K562 (cell line): ENCODE measurements at regions not wholly inside any gene's neighbourhood (a gene's known extent, or its start where the extent isn't known, plus 50 kb on each side); places are given as distances from the start of the nearest gene placed in this dataset.

Source experiments
- EZH2 ChIP-seq: IDR thresholded peaks from 2 replicates; pipeline ENCODE4 v1.6.1; 2012; ENCODE audit warnings: low read depth, mild to moderate bottlenecking, inconsistent platforms, low read length, borderline replicate concordance
- FOXJ2 ChIP-seq: fragments of 200-800 bp; sonication (Bioruptor generic); IDR thresholded peaks from 2 replicates; pipeline ENCODE4 v1.6.1; 2016; ENCODE audit warnings: missing genetic modification characterization, missing compliant biosample characterization
- MEF2A ChIP-seq: IDR thresholded peaks from 2 replicates; pipeline ENCODE4 v1.6.1; 2011; ENCODE audit warnings: low read depth, mild to moderate bottlenecking, low read length, moderate library complexity; ENCODE audit not compliant: control insufficient read depth
- MYC ChIP-seq, 2 experiments: fragments of 250-450 bp in 1 of 2; sonication (Bioruptor Pico) in 1 of 2; IDR thresholded peaks; 2 replicates each; pipeline versions ENCODE4 v1.5.1 to v1.6.1; 2012 to 2021; ENCODE audit warnings: low read depth in 2 of 2, borderline replicate concordance in 1 of 2, improper control_type of control experiment in 1 of 2, low read length in 1 of 2, mild to moderate bottlenecking in 1 of 2, moderate library complexity in 1 of 2
- NR2C2 ChIP-seq, 2 experiments: fragments of 200-800 bp in 1 of 2; sonication (Bioruptor generic) in 1 of 2; sonication (generic) in 1 of 2; formaldehyde crosslinking in 1 of 2; IDR thresholded peaks; 2 replicates each; pipeline versions ENCODE4 v1.6.1 to v1.8.0; 2016 to 2022; ENCODE audit warnings: mild to moderate bottlenecking in 1 of 2, missing compliant biosample characterization in 1 of 2, missing genetic modification characterization in 1 of 2, missing genetic modification reagents in 1 of 2
- NR2F6 ChIP-seq: fragments of 450-650 bp; formaldehyde crosslinking; IDR thresholded peaks from 2 replicates; pipeline ENCODE4 v1.4.0; 2020; ENCODE audit warnings: mild to moderate bottlenecking
- NRF1 ChIP-seq, 2 experiments: fragments of 450-650 bp; IDR thresholded peaks in 1 of 2; conservative IDR thresholded peaks in 1 of 2; 2 replicates each; pipeline ENCODE4 v1.6.1; 2014; ENCODE audit warnings: mild to moderate bottlenecking in 2 of 2
- POLR2A ChIP-seq: fragments of 450-650 bp; conservative IDR thresholded peaks from 2 replicates; pipeline ENCODE4 v1.6.1; 2016
- ZBTB7A ChIP-seq: IDR thresholded peaks from 2 replicates; pipeline ENCODE4 v1.6.1; 2011; ENCODE audit warnings: low read depth, mild to moderate bottlenecking, low read length, moderate library complexity, borderline replicate concordance; ENCODE audit not compliant: control insufficient read depth
- ZNF217 ChIP-seq: sonication (generic); formaldehyde crosslinking; IDR thresholded peaks from 2 replicates; pipeline ENCODE4 v1.8.0; 2022; ENCODE audit warnings: mild to moderate bottlenecking, missing genetic modification reagents
- TF ChIP-seq, protein P1 (sequence below), 3 experiments: IDR thresholded peaks in 2 of 3; conservative IDR thresholded peaks in 1 of 3; 2 replicates each; pipeline ENCODE4 v1.5.1; 2011 to 2012; ENCODE audit warnings: low read length in 3 of 3, mild to moderate bottlenecking in 3 of 3, control low read depth in 2 of 3, improper control_type of control experiment in 1 of 3, inconsistent platforms in 1 of 3, low read depth in 1 of 3, mixed read lengths in 1 of 3, moderate library complexity in 1 of 3; ENCODE audit not compliant: insufficient read depth in 2 of 3
- TF ChIP-seq, protein P2 (sequence below): fragments of 450-650 bp; IDR thresholded peaks from 2 replicates; pipeline ENCODE4 v1.6.1; 2018; ENCODE audit not compliant: partially characterized antibody

DNA sequence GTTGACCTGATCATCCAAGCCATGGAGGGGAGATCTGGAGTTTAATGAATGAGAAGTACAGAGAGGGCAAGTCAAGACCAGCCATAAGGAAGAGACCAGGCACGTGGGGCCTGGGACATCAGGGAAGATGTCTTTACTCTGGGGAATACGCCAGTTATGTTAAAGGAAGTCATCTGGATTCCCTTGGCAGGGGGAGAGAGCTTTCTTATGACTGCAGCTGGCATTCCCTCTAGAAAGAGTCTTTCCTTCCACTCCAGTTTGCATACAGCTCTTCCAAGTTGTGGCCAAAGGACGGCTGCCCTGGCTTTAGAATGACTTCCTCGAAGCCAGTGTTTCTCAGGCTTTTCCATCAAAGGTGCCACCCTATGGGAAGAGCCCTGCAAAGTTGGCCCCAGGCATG lies 93.6 kb upstream of the AGBL1 start:
- TF ChIP-seq EZH2 (no peak), FOXJ2 (no peak), ZBTB7A (no peak), NR2F6 (CRISPR knock-in tag) (no peak), ZNF217 (no peak), NR2C2 (CRISPR knock-in tag; IDR thresholded peaks at IDR 0.05) (no peak), NR2C2 (tag; IDR thresholded peaks at IDR 0.05) (no peak), MEF2A (no peak), NRF1 (conservative IDR thresholded peaks at IDR 0.05 in 1 of 2, IDR thresholded peaks at IDR 0.05 in 1 of 2) (no peak), MYC (IDR thresholded peaks at IDR 0.05; ENCODE audit: low read depth, low read length) (no peak), MYC (CRISPR knock-in tag; IDR thresholded peaks at IDR 0.05; ENCODE audit: borderline replicate concordance, low read depth) (no peak), POLR2A (no peak)
- TF ChIP-seq, protein P1, sequence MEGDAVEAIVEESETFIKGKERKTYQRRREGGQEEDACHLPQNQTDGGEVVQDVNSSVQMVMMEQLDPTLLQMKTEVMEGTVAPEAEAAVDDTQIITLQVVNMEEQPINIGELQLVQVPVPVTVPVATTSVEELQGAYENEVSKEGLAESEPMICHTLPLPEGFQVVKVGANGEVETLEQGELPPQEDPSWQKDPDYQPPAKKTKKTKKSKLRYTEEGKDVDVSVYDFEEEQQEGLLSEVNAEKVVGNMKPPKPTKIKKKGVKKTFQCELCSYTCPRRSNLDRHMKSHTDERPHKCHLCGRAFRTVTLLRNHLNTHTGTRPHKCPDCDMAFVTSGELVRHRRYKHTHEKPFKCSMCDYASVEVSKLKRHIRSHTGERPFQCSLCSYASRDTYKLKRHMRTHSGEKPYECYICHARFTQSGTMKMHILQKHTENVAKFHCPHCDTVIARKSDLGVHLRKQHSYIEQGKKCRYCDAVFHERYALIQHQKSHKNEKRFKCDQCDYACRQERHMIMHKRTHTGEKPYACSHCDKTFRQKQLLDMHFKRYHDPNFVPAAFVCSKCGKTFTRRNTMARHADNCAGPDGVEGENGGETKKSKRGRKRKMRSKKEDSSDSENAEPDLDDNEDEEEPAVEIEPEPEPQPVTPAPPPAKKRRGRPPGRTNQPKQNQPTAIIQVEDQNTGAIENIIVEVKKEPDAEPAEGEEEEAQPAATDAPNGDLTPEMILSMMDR (IDR thresholded peaks at IDR 0.05 in 2 of 3, conservative IDR thresholded peaks at IDR 0.05 in 1 of 3; ENCODE audit: insufficient read depth in 2 of 3, low read depth in 1 of 3, low read length in 3 of 3), result no peak
- TF ChIP-seq, protein P2, sequence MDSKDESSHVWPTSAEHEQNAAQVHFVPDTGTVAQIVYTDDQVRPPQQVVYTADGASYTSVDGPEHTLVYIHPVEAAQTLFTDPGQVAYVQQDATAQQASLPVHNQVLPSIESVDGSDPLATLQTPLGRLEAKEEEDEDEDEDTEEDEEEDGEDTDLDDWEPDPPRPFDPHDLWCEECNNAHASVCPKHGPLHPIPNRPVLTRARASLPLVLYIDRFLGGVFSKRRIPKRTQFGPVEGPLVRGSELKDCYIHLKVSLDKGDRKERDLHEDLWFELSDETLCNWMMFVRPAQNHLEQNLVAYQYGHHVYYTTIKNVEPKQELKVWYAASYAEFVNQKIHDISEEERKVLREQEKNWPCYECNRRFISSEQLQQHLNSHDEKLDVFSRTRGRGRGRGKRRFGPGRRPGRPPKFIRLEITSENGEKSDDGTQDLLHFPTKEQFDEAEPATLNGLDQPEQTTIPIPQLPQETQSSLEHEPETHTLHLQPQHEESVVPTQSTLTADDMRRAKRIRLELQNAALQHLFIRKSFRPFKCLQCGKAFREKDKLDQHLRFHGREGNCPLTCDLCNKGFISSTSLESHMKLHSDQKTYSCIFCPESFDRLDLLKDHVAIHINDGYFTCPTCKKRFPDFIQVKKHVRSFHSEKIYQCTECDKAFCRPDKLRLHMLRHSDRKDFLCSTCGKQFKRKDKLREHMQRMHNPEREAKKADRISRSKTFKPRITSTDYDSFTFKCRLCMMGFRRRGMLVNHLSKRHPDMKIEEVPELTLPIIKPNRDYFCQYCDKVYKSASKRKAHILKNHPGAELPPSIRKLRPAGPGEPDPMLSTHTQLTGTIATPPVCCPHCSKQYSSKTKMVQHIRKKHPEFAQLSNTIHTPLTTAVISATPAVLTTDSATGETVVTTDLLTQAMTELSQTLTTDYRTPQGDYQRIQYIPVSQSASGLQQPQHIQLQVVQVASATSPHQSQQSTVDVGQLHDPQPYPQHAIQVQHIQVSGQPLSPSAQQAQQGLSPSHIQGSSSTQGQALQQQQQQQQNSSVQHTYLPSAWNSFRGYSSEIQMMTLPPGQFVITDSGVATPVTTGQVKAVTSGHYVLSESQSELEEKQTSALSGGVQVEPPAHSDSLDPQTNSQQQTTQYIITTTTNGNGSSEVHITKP, result no peak
